Renal cortex interstitium (tissue), 11 donors: ENCODE measurements at regions not wholly inside any gene's neighbourhood (a gene's known extent, or its start where the extent isn't known, plus 50 kb on each side); places are given as distances from the start of the nearest gene placed in this dataset.
"Not testable (repeated sequence)": the region's sequence is repeated elsewhere in the genome, so short reads cannot be mapped to it uniquely, and the experiment has no call there.

Experiments
- DNase-seq, 11 donors: peaks; one replicate each; pipeline ENCODE4 v3.0.0-alpha.2; 2013; ENCODE audit warnings: low read depth in 9 of 11, low spot score in 4 of 11; ENCODE audit errors: extremely low read depth in 1 of 11

DNA sequence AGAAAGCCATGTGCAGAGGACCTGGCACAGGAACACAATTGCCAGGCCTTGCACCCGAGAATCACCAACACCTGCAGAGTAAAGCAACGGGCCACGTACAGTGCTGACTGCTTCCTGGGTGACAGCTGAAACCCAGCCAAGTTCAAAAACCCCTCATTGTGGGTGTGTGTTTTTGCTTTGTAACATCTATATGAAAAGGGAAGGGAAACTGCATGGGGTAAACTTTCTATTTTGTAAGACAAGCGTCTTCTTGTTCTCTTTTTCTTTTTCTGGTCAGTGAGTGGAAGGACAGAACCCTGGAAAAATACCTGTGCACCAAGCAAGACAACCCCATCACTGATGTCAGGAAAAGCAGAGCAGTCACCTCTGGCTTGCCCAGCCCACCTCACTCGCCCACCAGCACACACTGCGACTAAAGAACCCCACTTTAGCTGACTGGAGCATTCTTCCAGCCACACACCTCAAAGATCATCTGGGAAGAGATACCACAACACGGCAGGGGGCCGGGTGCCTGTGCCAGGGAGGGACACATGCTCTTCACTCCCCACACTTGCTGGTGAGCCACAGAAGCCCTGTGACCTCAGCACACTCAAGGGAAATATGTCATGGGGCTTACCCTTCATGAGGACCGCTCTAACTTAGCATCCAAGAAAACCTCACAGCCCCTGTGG, 172.3 kb downstream of the NDUFA12 start:
- DNase-seq, result no peak

DNA sequence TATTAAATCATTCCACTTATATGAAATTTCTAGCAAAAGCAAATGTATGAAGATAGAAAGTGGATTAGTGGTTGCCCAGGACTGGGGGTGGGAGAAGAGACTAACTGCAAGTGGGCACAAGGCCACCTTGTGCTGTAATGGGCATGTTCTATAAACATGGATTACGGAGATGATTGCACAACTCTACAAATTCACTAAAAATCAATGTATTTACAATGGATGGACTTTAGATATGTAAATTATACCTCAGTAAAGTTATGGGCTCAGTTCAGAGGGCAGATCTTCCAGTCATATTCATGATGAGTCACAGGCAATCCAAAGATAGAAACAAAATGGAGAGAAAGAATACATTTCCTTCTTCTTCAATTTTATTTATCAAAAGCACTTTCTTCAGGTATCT, 173.9 kb downstream of the NDUFA12 start:
- no peak for DNase-seq

DNA sequence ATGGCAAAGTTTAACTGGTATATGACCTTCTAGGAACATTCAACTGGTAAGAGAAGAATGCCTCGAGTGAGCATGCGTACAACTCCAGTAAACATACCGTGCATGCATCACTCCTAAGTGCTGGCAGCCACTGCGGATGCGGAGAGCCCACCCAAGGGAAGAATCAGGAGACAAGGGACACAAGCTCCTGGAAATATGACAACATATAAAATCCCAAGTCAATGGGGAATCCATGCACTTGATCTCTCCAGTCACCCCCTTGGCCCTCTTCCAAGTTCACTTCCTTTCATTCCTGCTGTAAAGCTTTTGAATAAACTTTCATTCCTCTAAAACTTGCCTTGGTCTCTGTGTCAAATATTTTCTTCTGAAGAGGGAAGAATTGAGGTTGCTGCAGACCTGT, 168.7 kb upstream of the TMCC3 start:
- no peak for DNase-seq

DNA sequence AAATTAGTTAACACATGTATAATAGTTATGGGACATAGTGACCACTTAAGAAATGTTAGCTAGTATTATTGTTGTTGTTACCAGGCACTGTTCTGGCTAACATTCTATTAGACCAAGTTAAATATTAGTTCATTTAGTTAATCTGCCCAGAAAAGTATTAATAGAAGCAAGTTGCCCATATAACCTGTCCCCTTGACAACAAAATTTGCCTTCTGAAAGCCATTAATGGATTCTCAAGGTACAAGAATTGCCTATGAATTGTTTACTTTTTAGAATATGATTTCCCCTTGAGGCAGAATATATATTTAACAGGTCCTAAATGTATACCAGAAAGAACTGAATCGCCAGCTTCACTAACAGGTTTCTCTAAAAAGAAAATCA, 167.3 kb upstream of the TMCC3 start:
- no peak for DNase-seq

DNA sequence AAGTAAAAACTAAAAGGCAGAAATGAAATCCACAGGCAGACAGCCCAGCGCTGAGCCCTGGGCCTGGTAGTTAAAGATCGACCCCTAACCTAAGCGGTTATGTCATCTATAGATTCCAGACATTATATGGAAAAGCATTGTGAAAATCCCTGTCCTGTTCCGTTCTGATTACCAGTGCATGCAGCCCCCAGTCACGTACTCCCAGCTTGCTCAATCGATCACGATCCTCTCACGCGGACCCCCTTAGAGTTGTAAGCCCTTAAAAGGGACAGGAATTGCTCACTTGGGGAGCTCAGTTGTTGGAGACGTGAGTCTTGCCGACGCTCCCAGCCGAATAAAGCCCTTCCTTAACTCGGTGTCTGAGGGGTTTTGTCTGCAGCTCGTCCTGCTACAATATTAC, 166.8 kb upstream of the TMCC3 start:
- DNase-seq, result not testable (repeated sequence)

DNA sequence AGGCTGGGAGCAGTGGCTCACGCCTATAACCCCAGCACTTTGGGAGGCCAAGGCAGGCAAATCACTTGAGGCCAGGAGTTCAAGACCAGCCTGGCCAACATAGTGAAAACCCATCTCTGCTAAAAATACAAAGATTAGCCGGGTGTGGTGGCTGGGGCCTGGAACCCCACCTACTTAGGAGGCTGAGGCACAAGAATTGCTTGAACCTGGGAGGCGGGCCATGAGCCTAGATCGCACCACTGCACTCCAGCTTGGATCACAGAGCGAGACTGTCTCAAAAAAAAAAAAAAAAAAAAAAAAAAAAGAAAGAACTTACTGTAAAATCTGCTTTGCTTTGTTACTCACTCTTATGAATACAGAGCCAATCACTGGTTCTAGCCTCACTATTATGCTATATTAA, 166.4 kb upstream of the TMCC3 start:
- DNase-seq, result not testable (repeated sequence)

DNA sequence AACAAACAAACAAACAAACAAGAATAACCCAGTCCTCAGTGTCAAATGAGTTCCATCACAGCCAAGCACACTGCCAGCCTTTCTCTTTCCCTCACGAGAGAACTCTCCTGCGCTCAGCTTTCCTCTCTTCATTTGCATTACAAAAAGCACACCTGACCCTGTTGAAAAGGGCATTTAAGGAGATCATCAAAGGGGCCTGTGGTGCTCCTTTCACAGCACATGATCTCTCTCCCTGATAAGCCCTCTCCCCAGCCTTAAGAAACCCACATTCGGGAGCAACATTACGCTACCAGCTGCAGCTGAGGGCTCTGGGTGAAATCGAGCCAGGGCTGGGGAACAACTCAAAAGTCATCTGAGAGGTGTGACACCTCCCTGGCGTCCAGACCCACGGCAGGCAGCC, 165.6 kb upstream of the TMCC3 start:
- no peak for DNase-seq

DNA sequence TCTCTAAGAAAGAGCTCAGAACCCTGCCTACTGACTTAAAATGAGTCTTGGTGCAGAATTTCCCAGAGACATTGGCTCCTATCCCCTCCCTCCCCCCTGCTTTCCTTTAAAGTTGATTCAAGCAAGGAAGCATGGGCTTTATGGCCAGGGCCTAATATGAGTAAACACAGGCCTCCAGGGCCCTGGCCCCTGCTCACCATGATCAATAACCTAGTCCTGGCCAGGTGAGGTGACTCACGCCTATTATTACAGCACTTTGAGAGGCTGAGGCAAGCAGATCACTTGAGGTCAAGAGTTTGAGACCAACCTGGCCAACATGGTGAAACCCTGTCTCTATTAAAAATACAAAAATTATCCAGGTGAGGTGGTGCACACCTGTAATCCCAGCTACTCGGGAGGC, 165.1 kb upstream of the TMCC3 start:
- no peak for DNase-seq

DNA sequence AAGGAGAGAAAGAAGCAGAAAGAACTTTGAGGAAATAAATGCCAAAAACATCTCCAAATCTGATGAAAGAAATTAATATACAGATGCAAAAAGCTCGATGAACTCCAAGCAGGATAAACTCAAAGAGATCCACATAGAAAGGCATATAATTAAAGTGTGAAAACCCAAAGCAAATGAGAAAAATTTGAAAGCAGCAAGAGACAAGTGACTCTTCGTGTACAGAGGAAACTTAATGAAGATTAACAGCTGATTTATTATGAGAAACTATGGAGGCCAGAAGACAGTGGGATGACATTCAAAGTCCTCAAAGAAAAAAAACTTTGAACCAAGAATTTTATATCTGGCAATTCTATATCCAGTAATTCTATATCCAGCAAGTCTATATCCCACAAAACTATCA, 163.0 kb upstream of the TMCC3 start:
- DNase-seq, result no peak

DNA sequence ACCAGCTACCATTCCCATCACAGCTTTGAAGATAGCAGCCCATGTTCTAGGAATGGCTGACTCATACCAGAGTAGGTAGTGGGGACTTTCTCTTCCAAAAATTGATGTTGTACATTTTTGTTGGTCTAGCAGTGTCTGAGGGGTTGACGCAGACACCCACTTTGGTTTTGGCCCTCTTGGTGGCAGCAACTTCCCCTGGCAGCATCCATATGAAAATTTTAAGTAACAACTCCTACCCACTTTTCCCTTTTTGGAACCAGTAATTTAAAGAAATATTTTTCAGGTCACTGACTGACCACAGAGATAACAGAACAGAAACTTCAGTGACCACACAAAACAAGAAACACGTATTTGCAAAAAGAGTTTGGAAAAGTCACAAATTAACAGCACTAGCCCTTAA, 162.0 kb upstream of the TMCC3 start:
- no peak for DNase-seq

DNA sequence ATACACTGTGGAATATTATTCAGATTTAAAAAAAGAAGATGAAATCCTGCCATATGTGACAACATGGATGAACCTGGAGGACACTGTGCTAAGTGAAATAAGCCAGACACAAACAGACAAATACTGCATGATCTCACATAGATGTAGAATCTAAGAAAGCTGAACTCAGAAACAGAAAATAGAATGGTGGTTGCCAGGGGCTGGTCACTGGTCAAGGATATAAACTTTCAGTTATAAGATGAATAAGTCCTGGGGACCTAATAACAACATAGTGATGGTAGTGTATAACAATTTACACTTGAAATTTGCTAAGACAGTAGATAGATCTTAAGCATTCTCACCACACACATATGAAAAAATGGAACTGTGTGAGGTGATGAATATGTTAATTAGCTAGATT, 161.3 kb upstream of the TMCC3 start:
- DNase-seq, result no peak

DNA sequence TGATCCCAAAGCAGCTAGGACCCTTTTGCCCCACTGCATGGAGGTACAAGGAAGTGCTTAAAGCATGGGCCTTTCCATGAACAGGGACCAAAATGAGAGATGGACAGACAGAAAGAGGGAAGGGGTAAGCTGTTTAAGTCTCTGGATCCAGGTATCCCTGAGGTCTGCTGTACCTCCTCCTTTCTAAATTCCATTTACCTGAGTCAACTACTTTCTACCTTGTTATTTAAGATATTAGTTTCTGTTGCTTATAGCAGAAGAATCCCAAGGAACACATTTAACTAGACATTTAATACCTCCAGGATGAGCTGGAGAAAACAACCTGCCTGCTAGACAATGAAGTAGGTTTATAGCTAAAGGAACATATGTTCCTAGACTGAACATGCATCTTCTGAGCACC, 157.6 kb upstream of the TMCC3 start:
- no peak for DNase-seq

DNA sequence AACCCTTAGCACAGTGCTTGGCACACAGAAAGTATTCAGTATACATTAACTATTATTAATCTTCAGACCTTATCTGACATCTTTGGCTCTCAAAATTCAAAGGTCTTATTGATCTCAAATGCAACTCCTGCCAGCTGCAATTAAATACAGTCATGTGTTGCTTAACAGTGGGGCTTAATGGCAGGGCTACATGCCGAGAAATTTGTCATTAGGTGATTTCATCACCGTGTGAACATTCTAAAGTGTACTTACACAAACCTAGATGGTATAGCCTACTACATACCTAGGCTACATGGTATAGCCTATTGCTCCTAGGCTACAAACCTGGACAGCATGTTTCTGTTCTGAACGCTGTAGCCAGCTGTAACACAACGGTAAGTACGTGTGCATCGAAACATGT, 156.3 kb upstream of the TMCC3 start:
- no peak for DNase-seq

DNA sequence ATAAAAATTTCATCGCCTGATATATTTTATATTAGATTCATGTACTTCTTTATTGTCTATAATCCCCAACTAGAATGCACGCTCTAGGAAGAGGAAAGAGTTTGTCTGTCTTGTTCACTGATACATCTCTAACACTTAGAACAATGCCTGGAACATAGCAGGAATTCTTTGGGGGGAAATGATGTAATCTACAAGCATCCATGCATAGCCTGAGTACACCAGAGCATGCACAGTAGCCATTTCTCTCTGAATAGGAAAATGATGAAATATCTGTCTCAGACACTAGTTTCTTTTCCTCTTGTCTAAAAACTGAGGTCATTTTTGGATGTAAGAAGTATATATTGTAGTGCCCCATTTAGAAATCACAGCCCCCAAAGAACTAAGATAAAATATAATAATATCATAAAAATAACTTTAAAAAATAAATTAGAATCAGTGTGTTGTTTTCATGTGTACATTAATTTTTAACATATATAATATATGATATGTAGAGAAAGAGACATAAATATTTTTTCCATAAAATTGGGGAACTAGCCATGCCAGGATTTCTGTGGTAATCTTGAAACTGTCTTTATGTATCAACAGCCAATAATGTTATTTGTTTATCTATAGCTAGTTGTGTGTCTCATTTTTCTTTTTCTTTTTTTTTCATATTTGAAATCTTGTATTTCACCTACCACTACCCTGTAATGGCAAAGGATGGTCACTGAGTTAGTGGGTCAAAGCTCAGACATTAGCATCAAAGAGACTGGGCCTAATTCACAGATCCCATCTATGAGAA, 155.6 kb upstream of the TMCC3 start:
- peak in 2 of 11 donors; percentile 31 to 41 for DNase-seq

DNA sequence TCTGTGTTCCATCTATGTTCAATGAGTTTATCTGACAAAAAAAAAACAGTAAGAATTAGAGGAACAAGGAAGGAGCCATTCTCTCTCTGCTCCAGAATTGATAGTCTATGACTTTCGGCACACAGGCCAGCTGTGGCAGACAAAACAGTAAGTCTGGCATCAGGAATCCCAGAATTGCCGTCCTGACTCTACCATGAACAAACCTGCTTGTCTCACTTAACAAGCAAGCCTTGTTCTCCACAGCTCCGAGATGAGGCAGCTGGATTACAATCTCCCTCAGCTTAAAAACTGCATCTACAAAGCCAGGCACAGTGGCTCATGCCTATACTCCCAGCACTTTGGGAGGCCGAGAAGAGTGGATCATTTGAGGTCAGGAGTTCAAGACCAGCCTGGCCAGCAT, 153.6 kb upstream of the TMCC3 start:
- DNase-seq, result no peak

DNA sequence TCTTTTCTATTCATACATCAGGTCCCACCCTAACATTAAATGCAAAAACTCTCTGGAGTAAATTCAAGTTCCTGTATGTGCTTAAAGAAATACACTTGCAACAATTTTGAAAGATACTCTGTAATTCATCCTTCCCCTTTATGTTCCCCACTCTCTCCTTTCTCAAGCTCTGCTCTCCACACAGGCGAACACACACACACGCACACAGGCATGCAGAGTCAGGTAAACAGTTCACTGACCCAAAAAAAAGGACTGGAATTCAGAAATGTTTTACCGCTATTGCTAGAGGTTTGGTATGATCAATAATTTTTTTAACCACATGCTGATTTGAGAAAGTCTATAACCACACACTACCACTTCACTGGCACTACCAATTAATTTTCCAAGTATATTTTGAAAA, 152.4 kb upstream of the TMCC3 start:
- no peak for DNase-seq

DNA sequence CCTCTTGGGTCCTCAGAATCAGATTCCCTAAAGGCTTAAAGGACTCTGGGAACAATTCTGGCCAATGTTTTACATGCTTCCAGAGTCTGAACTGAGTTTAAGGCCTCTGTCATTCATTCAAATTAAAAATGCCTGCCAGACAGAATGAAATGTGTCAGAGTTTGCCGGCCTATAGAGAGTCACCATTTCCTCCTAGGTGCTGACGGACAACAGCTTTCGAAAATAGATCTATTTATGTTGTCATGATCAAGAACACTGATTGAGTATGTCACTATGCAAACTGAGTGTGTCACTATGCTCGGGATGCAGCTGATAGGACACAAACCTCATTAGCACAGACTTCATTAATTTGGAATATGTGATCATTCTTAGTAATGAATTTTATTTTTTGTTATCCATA, 151.4 kb upstream of the TMCC3 start:
- no peak for DNase-seq

DNA sequence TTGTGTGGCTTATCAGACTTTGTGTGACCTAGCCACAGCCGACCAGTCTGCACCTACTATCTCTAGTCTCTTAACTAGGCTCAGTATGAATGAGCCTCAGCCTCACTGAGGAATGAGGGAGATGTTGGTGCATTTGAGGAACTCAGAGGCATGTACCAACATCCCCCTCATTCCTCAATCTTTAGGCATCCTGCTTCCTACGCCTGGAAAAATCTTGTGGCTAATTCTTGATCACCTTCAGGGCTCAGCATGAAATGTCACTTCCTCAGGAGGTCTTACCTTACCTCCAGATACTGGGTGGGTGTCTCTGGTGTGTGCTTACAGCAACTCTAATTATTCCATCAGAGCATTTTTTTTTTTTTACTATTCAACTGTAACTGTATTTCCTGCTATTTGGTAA, 148.8 kb upstream of the TMCC3 start:
- no peak for DNase-seq

DNA sequence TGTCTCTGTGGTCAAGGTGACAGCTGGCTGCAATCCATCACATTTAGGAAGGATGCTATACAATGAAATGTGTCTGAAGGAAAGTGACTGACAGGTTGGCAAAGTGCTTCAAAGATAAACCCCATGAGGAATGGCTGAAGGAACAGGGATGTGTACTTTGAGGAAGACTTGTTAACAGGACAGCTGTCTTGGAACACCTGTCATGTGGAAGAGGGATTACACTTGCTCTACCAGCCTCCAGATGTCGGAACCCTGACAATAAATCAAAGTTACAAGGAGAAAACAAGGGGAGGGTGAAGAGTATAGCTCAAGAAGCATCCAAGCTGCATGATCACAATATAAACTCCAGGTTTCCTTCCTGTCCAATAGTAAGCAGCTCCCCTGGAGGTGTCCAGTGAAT, 147.8 kb upstream of the TMCC3 start:
- no peak for DNase-seq

DNA sequence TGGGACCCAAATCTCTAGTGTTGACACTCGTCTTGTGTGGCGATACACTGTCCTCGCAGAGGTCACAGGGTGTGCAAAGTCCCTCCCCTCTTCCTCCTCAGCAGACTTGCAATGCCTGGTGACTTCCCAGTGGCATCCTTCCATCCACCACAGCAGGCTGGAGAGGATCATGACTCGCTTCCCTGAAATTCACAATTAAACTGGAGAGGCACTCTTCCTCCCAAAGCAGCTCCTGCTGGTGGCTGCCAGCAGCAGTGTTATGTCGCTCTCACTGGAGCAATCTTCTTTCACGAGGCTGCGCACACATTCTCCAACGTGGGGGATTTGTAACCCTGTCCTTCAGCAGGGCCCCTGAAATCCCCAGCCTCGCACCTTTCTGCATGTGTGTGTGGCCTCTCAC, 145.2 kb upstream of the TMCC3 start:
- DNase-seq, result no peak

DNA sequence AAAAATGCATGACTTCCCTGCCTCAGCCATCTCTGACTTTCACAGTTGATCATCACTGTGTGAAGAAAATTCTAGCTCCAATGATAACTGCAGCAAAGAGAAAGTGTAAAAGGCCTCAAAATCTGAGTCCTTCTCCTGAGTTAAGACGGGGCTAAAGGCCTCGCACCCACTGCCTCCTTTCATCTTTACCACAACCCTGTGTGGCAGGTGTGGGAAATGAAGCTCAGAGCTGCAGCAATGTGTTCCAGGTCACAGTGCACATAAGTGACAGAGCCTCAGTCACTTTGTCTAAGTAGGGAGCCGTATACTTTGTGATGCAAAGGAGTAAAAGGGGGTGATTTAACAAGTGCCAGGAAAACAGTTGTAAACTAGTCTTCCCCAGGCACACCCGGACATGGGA, 144.7 kb upstream of the TMCC3 start:
- no peak for DNase-seq
